Testis (tissue), 2 donors: ENCODE measurements at regions not wholly inside any gene's neighbourhood (a gene's known extent, or its start where the extent isn't known, plus 50 kb on each side); places are given as distances from the start of the nearest gene placed in this dataset.

ENCODE experiments used
- DNase-seq: peaks from one replicate; pipeline ENCODE4 v3.0.0-alpha.2; 2019
- H3K27ac ChIP-seq, 2 donors: fragments of 200-600 bp; sonication (generic); one replicate each; pipeline ENCODE4 v1.5.1; 2019
- H3K27me3 ChIP-seq: fragments of 200-600 bp; sonication (generic); one replicate; pipeline ENCODE4 v1.5.1; 2019
- H3K36me3 ChIP-seq: fragments of 200-600 bp; sonication (generic); one replicate; pipeline ENCODE4 v1.5.1; 2017; ENCODE audit warnings: low read depth; ENCODE audit errors: missing control alignments
- H3K4me1 ChIP-seq: fragments of 200-600 bp; sonication (generic); one replicate; pipeline ENCODE4 v1.5.1; 2019
- H3K4me3 ChIP-seq, 2 donors: fragments of 200-600 bp; sonication (generic); one replicate each; pipeline ENCODE4 v1.5.1; 2017 to 2019
- H3K9me3 ChIP-seq: fragments of 200-600 bp; sonication (generic); one replicate; pipeline ENCODE4 v1.5.1; 2017
- CTCF ChIP-seq, 3 experiments: fragments of 450-650 bp in 2 of 3; fragments of 200-600 bp in 1 of 3; sonication (generic) in 1 of 3; IDR thresholded peaks; one replicate each; pipeline ENCODE4 v1.5.1; 2016 to 2019; ENCODE audit warnings: antibody characterized with exemption in 3 of 3, mild to moderate bottlenecking in 2 of 3, moderate library complexity in 1 of 3
- POLR2A ChIP-seq: fragments of 450-650 bp; IDR thresholded peaks from one replicate; pipeline ENCODE4 v1.6.1; 2017; ENCODE audit warnings: antibody characterized with exemption, mild to moderate bottlenecking, moderate library complexity
- WGBS, 2 donors: methylation state at CpG; one replicate each; pipeline ENCODE4 v1.1.5; 2018; 5-methylcytosine and 5-hydroxymethylcytosine counted together
- intact Hi-C: fragments of 100-400 bp; cut with DNase I; formaldehyde crosslinking; loops from one replicate; pipeline ENCODE4 v1.15.1; 2023; ENCODE audit warnings: low total_unique reads

GRCh38 chr1:30005972-30006619, 717.3 kb downstream of the MATN1 start:
- TF ChIP-seq POLR2A = no peak
- TF ChIP-seq CTCF (IDR thresholded peaks at IDR 0.05) = no peak
- no peaks in the 10 kb centered on the region for H3K36me3 ChIP-seq
- no peak overlapping the region for H3K27ac ChIP-seq
- DNase-seq = no peak
- H3K4me3 ChIP-seq = no peak overlapping the region
- H3K4me1 ChIP-seq = peaks cover 6% of the 10 kb centered on the region
- no peaks in the 10 kb centered on the region for H3K27me3 ChIP-seq
- intact Hi-C loops = no loop called here
- 44 to 53% methylated on average over 5 of the region's 5 CpGs for WGBS, 2 donors
- H3K9me3 ChIP-seq = no peaks in the 10 kb centered on the region

- no peak for DNase-seq
- intact Hi-C loops = no loop called here
- Histone ChIP-seq H3K9me3 (no peaks in the 10 kb centered on the region), H3K27ac (no peak overlapping the region), H3K27me3 (no peaks in the 10 kb centered on the region), H3K36me3 (no peaks in the 10 kb centered on the region), H3K4me1 (peaks cover 8% of the 10 kb centered on the region), H3K4me3 (no peak overlapping the region)
- WGBS, 2 donors = 92% methylated on average over 5 of the region's 5 CpGs; no CpG with 5 or more reads in 1 of the 2 donors
- no peak for TF ChIP-seq CTCF (IDR thresholded peaks at IDR 0.05)
- TF ChIP-seq POLR2A = no peak
Observed at GRCh38 chr1:30001732-30002039, 721.7 kb downstream of the MATN1 start.

- intact Hi-C loops = no loop called here
- Histone ChIP-seq H3K4me3 (no peak overlapping the region), H3K36me3 (no peaks in the 10 kb centered on the region), H3K9me3 (no peaks in the 10 kb centered on the region), H3K4me1 (peaks cover 8% of the 10 kb centered on the region), H3K27ac (no peak overlapping the region), H3K27me3 (no peaks in the 10 kb centered on the region)
- WGBS, 2 donors = 55 to 61% methylated on average over 15 of the region's 15 CpGs
- TF ChIP-seq POLR2A (no peak), CTCF (IDR thresholded peaks at IDR 0.05) (no peak)
- DNase-seq = no peak
Observed at GRCh38 chr1:30001011-30001731, 722.2 kb downstream of the MATN1 start.

GRCh38 chr1:30000266-30000665, 723.1 kb downstream of the MATN1 start:
- intact Hi-C loops = no loop called here
- H3K4me1 ChIP-seq = peaks cover 8% of the 10 kb centered on the region
- H3K36me3 ChIP-seq = no peaks in the 10 kb centered on the region
- H3K27ac ChIP-seq = no peak overlapping the region
- 89 to 95% methylated on average over 7 of the region's 7 CpGs for WGBS, 2 donors
- H3K9me3 ChIP-seq = no peaks in the 10 kb centered on the region
- no peak for DNase-seq
- H3K27me3 ChIP-seq = no peaks in the 10 kb centered on the region
- TF ChIP-seq CTCF (IDR thresholded peaks at IDR 0.05) = no peak
- TF ChIP-seq POLR2A = no peak
- no peak overlapping the region for H3K4me3 ChIP-seq

- no peak for DNase-seq
- H3K4me3 ChIP-seq = no peak overlapping the region
- TF ChIP-seq POLR2A (no peak), CTCF (IDR thresholded peaks at IDR 0.05) (no peak)
- H3K4me1 ChIP-seq = peaks cover 8% of the 10 kb centered on the region
- 70 to 95% methylated on average over 1 of the region's 1 CpG for WGBS, 2 donors
- H3K27me3 ChIP-seq = no peaks in the 10 kb centered on the region
- H3K36me3 ChIP-seq = no peaks in the 10 kb centered on the region
- intact Hi-C loops = no loop called here
- no peak overlapping the region for H3K27ac ChIP-seq
- H3K9me3 ChIP-seq = no peaks in the 10 kb centered on the region
Observed at GRCh38 chr1:29999595-29999994, 723.8 kb downstream of the MATN1 start.
